ENCODE measurements at regions not wholly inside any gene's neighbourhood (a gene's known extent, or its start where the extent isn't known, plus 50 kb on each side); places are given as distances from the start of the nearest gene placed in this dataset.

DNA sequence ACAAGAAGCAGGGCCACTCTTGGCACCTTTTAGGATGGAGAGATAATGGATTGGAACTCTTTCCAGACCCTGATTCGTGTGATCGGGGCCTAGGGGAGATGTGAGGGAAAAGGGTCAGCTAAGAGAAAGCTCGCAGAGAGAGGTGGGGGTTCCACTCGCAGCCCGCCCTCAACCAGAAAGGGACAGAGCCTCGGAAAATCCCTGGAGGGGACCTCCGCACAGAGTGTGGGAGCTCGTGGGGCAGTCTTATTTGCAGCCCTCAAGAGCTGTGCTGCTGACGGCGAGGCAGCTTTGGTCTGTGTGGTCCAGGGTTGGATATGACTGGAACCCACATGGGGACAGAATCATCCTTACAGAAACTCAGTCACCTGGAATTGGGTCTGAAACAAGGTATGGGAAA lies 184.3 kb upstream of the PMEPA1 start:
- TF ChIP-seq, protein P1, sequence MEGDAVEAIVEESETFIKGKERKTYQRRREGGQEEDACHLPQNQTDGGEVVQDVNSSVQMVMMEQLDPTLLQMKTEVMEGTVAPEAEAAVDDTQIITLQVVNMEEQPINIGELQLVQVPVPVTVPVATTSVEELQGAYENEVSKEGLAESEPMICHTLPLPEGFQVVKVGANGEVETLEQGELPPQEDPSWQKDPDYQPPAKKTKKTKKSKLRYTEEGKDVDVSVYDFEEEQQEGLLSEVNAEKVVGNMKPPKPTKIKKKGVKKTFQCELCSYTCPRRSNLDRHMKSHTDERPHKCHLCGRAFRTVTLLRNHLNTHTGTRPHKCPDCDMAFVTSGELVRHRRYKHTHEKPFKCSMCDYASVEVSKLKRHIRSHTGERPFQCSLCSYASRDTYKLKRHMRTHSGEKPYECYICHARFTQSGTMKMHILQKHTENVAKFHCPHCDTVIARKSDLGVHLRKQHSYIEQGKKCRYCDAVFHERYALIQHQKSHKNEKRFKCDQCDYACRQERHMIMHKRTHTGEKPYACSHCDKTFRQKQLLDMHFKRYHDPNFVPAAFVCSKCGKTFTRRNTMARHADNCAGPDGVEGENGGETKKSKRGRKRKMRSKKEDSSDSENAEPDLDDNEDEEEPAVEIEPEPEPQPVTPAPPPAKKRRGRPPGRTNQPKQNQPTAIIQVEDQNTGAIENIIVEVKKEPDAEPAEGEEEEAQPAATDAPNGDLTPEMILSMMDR (IDR thresholded peaks at IDR 0.05; ENCODE audit: unreplicated experiment in 3 of 3), result no peak
- no peak overlapping the region for H3K4me3 Mint-ChIP-seq
- no peaks in the 10 kb centered on the region for H3K36me3 Mint-ChIP-seq (ENCODE audit: low read depth)
- H3K27ac Mint-ChIP-seq, result peak overlapping the region in 2 of 3 experiments; percentile 52 to 83
- peaks cover 17% of the 10 kb centered on the region for H3K27me3 Mint-ChIP-seq (ENCODE audit: low read depth)
- peaks cover 36% of the 10 kb centered on the region for H3K4me1 Mint-ChIP-seq
- no peaks in the 10 kb centered on the region for H3K9me3 Mint-ChIP-seq

DNA sequence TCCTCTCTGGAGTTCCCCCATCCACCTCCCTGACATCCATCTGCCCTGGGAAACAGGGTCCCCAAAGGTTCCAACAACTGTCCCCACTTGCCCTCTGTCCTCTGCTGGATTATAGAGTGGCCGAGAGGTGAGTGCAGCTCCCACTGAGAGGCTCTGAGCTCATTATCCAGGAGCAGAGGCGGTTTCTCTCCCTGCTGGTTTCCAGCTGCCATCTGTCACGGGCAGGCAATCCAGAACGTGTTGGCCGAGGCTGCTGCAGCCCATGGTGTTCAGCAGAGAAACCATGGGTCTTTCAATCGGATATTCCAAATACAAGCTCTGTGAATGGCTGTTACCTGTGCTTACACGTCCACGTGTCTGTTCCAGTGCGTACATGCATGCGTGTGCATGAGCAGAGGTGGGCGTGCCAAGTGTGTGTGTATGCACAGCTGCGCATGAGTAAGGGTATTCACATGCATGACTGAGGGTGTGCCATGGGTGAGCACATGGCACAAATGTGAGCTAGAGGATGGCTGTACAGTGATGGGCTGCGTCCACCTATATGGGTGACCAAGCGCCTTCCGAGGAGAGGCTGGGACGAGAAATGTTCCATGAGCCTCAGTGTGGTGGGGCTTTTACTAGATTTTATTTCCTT lies 183.7 kb upstream of the PMEPA1 start:
- TF ChIP-seq, protein P1 (IDR thresholded peaks at IDR 0.05; ENCODE audit: unreplicated experiment in 3 of 3), result no peak
- Mint-ChIP-seq H3K27ac (peak overlapping the region; percentile 51 to 83 (median 52)), H3K4me1 (peaks cover 31% of the 10 kb centered on the region), H3K36me3 (ENCODE audit: low read depth) (no peaks in the 10 kb centered on the region), H3K4me3 (no peak overlapping the region), H3K9me3 (no peaks in the 10 kb centered on the region), H3K27me3 (ENCODE audit: low read depth) (peaks cover 11% of the 10 kb centered on the region)

DNA sequence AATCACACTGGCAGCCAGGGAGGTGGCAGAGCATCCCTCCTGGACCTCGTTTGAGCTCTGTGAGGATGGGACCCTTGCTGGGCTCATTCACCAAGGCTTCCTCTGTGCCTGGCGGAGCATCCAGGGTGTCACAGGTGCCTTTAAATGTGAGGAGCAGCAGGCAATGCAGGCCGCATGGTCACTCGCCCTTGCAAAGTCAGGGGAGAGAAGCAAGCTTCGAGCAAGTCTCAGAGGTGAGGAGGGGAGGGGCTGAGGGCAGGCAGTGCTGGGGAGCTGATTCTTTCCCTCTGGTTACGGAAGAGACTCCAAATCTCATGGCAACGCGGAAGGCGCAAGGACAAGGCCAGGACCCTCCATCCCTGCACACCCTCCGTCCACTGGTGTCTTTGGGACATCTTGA lies 182.7 kb upstream of the PMEPA1 start:
- H3K9me3 Mint-ChIP-seq, result peaks cover 8% of the 10 kb centered on the region
- no peaks in the 10 kb centered on the region for H3K36me3 Mint-ChIP-seq (ENCODE audit: low read depth)
- TF ChIP-seq, protein P1 (IDR thresholded peaks at IDR 0.05; ENCODE audit: unreplicated experiment in 3 of 3), result no peak
- peaks cover 31% of the 10 kb centered on the region for H3K4me1 Mint-ChIP-seq
- H3K4me3 Mint-ChIP-seq, result no peak overlapping the region
- peak overlapping the region in 2 of 3 experiments; percentile 46 to 52 for H3K27ac Mint-ChIP-seq
- peaks cover 11% of the 10 kb centered on the region for H3K27me3 Mint-ChIP-seq (ENCODE audit: low read depth)

DNA sequence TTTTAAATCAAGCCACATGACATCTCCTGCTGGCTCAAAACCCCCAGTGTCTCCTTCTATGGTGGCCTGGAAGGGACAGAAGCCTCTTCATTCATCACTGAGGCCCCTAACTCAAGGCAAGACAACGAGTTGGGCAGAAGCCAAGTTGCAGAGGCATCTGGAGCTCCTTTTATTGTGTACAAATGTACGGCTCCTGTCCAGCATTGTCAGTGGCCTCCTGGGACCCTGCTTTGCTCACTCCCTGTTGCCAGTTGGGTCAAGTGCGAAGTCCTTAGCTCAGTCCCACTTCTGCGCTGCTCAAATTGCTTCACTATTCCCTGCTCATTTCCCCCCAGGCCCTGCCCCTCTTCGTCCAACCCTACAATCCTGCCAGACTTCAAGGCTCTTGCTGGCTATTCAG lies 181.2 kb upstream of the PMEPA1 start:
- TF ChIP-seq, protein P1 (IDR thresholded peaks at IDR 0.05; ENCODE audit: unreplicated experiment in 3 of 3), result no peak
- H3K9me3 Mint-ChIP-seq, result peaks cover 11% of the 10 kb centered on the region
- no peaks in the 10 kb centered on the region for H3K36me3 Mint-ChIP-seq (ENCODE audit: low read depth)
- H3K27me3 Mint-ChIP-seq (ENCODE audit: low read depth), result peaks cover 11% of the 10 kb centered on the region
- H3K4me1 Mint-ChIP-seq, result peaks cover 31% of the 10 kb centered on the region
- peak overlapping the region in 2 of 3 experiments; percentile 38 to 80 for H3K27ac Mint-ChIP-seq
- H3K4me3 Mint-ChIP-seq, result no peak overlapping the region

DNA sequence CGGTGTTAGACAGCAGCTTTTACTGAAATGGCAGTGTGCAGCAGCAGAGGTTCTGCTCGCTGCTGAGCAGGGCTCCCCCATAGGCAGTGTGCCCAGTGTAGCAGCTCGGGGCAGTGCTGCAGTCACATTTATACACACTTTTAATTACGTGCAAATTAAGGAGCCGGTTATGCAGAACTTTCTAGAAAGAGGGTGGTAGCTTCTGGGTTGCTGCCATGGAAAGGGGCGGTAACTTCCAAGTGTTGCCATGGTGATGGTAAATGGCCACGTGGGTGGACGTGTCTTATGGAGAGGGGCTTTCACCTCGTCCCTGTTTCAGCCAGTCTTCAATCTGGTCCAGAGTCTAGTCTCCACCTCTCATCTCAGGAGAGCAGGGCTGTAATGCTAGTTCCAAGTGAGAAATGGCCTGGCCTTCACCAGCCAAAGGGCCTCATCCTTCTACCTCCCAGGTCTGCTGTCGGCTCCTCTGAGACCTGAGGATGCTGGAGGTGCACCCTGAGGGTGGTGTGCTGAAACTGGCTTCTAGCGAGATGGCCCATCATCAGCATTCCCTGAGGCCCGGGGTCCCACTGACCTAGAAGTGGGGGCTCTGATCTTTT lies 180.5 kb upstream of the PMEPA1 start:
- Mint-ChIP-seq H3K9me3 (peaks cover 11% of the 10 kb centered on the region), H3K4me3 (no peak overlapping the region), H3K4me1 (peaks cover 31% of the 10 kb centered on the region), H3K27ac (peak overlapping the region in 2 of 3 experiments; percentile 65 to 80), H3K36me3 (ENCODE audit: low read depth) (no peaks in the 10 kb centered on the region), H3K27me3 (ENCODE audit: low read depth) (peaks cover 11% of the 10 kb centered on the region)
- TF ChIP-seq, protein P1 (IDR thresholded peaks at IDR 0.05; ENCODE audit: unreplicated experiment in 3 of 3), result no peak

DNA sequence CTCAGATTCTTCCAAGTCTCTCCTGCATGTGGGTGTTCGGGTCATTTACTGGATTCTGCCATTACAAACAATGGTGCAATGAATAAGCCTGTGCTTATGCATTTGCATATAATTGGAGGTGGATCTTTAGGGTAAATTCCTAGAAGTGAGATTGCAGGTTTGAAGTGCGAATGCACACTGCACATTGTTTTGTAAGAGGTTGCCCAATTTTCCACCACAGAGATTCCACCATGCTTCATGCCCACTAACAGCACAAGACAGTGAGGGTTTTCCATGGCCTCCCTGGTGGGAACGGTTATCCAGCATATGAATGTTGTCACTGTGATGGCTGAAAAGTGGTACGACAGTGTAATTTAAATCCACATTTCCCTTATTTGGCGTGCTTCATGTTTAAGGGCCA lies 178.8 kb upstream of the PMEPA1 start:
- no peak overlapping the region for H3K4me3 Mint-ChIP-seq
- TF ChIP-seq, protein P1 (IDR thresholded peaks at IDR 0.05; ENCODE audit: unreplicated experiment in 3 of 3), result no peak
- H3K4me1 Mint-ChIP-seq, result peaks cover 38% of the 10 kb centered on the region
- H3K27me3 Mint-ChIP-seq (ENCODE audit: low read depth), result peaks cover 6% of the 10 kb centered on the region
- peaks cover 11% of the 10 kb centered on the region for H3K9me3 Mint-ChIP-seq
- H3K36me3 Mint-ChIP-seq (ENCODE audit: low read depth), result no peaks in the 10 kb centered on the region
- no peak overlapping the region for H3K27ac Mint-ChIP-seq
